MM.1S (cell line): ENCODE measurements at regions not wholly inside any gene's neighbourhood (a gene's known extent, or its start where the extent isn't known, plus 50 kb on each side); places are given as distances from the start of the nearest gene placed in this dataset.
A peak's percentile ranks its signal among the peaks of the same experiment; 100 is the strongest.

Experiments
- DNase-seq: peaks from one replicate; pipeline ENCODE4 v3.0.0-alpha.2; 2015
- H2AFZ ChIP-seq: fragments of 300-600 bp; sonication (generic); 2 replicates; pipeline ENCODE4 v1.6.0; 2016; ENCODE audit warnings: antibody characterized with exemption, low read length
- H3F3A ChIP-seq: fragments of 300-600 bp; sonication (generic); 2 replicates; pipeline ENCODE4 v1.6.1; 2016; ENCODE audit warnings: mild to moderate bottlenecking, antibody characterized with exemption, low read length, moderate library complexity, mixed read lengths; ENCODE audit not compliant: insufficient read depth
- H3K27ac ChIP-seq: fragments of 300-600 bp; sonication (generic); 2 replicates; pipeline ENCODE4 v1.5.1; 2016; ENCODE audit warnings: mild to moderate bottlenecking, low read length
- H3K27me3 ChIP-seq: fragments of 300-600 bp; sonication (generic); replicated peaks from 2 replicates; pipeline ENCODE4 v1.6.0; 2016; ENCODE audit warnings: low read length; ENCODE audit not compliant: insufficient read depth
- H3K36me3 ChIP-seq: fragments of 300-600 bp; sonication (generic); replicated peaks from 2 replicates; pipeline ENCODE4 v1.6.1; 2016; ENCODE audit warnings: mild to moderate bottlenecking, low read length, mixed read lengths; ENCODE audit not compliant: insufficient read depth
- H3K4me1 ChIP-seq: fragments of 300-600 bp; sonication (generic); 2 replicates; pipeline ENCODE4 v1.6.1; 2016; ENCODE audit warnings: low read length, mixed read lengths
- H3K4me2 ChIP-seq: fragments of 300-600 bp; sonication (generic); 2 replicates; pipeline ENCODE4 v1.6.0; 2016; ENCODE audit warnings: low read depth, low read length
- H3K4me3 ChIP-seq: fragments of 300-600 bp; sonication (generic); 2 replicates; pipeline ENCODE4 v1.5.1; 2016; ENCODE audit warnings: low read length, mixed read lengths
- H3K79me2 ChIP-seq: fragments of 300-600 bp; sonication (generic); 2 replicates; pipeline ENCODE4 v1.6.1; 2016; ENCODE audit warnings: mixed run types, low read length, mixed read lengths
- H3K9ac ChIP-seq: fragments of 300-600 bp; sonication (generic); 2 replicates; pipeline ENCODE4 v1.6.1; 2016; ENCODE audit warnings: low read length, mixed read lengths
- H3K9me2 ChIP-seq: fragments of 300-600 bp; sonication (generic); replicated peaks from 2 replicates; pipeline ENCODE4 v1.6.1; 2016; ENCODE audit warnings: mild to moderate bottlenecking, low read length, mixed read lengths; ENCODE audit not compliant: insufficient read depth
- H3K9me3 ChIP-seq: fragments of 300-600 bp; sonication (generic); replicated peaks from 2 replicates; pipeline ENCODE4 v1.6.1; 2016; ENCODE audit warnings: mild to moderate bottlenecking, low read length, mixed read lengths; ENCODE audit not compliant: insufficient read depth
- H4K20me1 ChIP-seq: fragments of 300-600 bp; sonication (generic); 2 replicates; pipeline ENCODE4 v1.6.1; 2016; ENCODE audit warnings: mild to moderate bottlenecking, low read length, moderate library complexity, mixed read lengths; ENCODE audit not compliant: insufficient read depth
- EZH2 ChIP-seq: fragments of 300-600 bp; sonication (generic); optimal IDR thresholded peaks from 2 replicates; pipeline ENCODE3; 2017; ENCODE audit warnings: low read depth, mild to moderate bottlenecking, antibody characterized with exemption, low read length, mixed read lengths
- EZH2phosphoT487 ChIP-seq: fragments of 300-600 bp; sonication (generic); IDR thresholded peaks from 2 replicates; pipeline ENCODE4 v1.6.1; 2018; ENCODE audit warnings: antibody characterized with exemption, low read length
- TF ChIP-seq, protein P1 (sequence below): fragments of 300-600 bp; sonication (generic); IDR thresholded peaks from 2 replicates; pipeline ENCODE4 v1.5.1; 2016; ENCODE audit warnings: antibody characterized with exemption, low read length, mixed read lengths

DNA sequence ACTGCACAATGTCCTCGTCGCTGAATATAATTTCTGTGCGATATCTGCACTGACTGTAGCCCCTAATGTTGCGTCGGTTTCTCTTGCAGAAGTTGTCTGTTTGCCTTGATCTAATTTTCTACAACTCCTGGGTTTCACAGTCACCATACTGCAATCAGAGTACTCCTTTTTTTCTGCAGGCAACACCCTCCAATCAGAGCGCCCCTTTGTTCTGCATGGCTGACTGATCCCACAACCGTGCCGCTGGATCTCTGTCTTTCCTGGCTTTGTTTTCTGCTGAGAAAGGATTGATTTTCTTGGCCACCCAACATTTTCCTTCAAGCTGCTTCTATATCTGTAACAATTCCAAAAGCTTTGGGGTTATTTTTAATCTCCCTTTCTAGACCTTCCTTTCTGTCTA, 182.2 kb upstream of the SMARCA2 start:
- Histone ChIP-seq H3K4me3 (no peak overlapping the region), H3F3A (no peaks in the 10 kb centered on the region), H3K36me3 (no peaks in the 10 kb centered on the region), H3K27me3 (no peaks in the 10 kb centered on the region), H3K4me2 (no peak overlapping the region), H3K9me3 (no peaks in the 10 kb centered on the region), H3K4me1 (no peaks in the 10 kb centered on the region), H3K9me2 (no peaks in the 10 kb centered on the region), H3K9ac (no peak overlapping the region), H2AFZ (no peak overlapping the region), H4K20me1 (no peaks in the 10 kb centered on the region), H3K79me2 (no peaks in the 10 kb centered on the region), H3K27ac (no peak overlapping the region)
- no peak for TF ChIP-seq EZH2phosphoT487
- TF ChIP-seq, protein P1, sequence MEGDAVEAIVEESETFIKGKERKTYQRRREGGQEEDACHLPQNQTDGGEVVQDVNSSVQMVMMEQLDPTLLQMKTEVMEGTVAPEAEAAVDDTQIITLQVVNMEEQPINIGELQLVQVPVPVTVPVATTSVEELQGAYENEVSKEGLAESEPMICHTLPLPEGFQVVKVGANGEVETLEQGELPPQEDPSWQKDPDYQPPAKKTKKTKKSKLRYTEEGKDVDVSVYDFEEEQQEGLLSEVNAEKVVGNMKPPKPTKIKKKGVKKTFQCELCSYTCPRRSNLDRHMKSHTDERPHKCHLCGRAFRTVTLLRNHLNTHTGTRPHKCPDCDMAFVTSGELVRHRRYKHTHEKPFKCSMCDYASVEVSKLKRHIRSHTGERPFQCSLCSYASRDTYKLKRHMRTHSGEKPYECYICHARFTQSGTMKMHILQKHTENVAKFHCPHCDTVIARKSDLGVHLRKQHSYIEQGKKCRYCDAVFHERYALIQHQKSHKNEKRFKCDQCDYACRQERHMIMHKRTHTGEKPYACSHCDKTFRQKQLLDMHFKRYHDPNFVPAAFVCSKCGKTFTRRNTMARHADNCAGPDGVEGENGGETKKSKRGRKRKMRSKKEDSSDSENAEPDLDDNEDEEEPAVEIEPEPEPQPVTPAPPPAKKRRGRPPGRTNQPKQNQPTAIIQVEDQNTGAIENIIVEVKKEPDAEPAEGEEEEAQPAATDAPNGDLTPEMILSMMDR: no peak
- TF ChIP-seq EZH2: no peak
- no peak for DNase-seq

DNA sequence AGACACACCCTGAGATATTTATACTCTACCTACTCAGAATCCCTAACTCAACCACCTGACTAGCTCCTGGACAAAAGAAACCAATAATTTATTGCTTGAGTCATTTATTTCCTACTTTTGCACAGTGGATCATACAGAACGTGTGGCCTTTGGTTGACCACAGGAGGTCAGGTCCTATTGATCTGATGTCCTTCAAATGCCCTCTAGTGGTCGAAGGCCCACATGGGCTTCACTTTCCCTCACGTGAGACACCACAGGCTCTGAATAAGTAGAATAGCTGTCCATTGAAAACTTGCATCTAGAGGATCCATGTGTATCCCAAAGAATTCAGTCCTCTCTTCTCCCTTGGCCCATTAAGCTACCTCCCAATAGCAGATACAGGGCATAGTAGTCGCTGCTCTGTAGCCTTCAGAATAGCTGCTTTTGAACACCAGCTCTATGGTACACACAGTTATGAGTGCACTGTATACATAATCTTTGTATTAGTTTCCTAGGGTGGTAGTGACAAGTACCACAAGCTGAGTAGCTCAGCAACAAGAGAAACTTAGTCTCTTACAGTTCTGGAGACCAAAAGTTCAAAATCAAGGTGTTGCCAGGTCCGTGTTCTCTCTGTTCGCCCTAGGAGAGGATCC, 177.6 kb upstream of the SMARCA2 start:
- Histone ChIP-seq H3F3A (no peaks in the 10 kb centered on the region), H3K27me3 (no peaks in the 10 kb centered on the region), H3K9me3 (no peaks in the 10 kb centered on the region), H3K4me1 (no peaks in the 10 kb centered on the region), H3K27ac (no peak overlapping the region), H3K9me2 (no peaks in the 10 kb centered on the region), H3K9ac (no peak overlapping the region), H3K4me3 (no peak overlapping the region), H3K4me2 (no peak overlapping the region), H3K79me2 (no peaks in the 10 kb centered on the region), H2AFZ (no peak overlapping the region), H4K20me1 (no peaks in the 10 kb centered on the region), H3K36me3 (no peaks in the 10 kb centered on the region)
- TF ChIP-seq EZH2 (no peak), EZH2phosphoT487 (no peak)
- TF ChIP-seq, protein P1: peak; percentile 73
- peak; percentile 63 for DNase-seq

DNA sequence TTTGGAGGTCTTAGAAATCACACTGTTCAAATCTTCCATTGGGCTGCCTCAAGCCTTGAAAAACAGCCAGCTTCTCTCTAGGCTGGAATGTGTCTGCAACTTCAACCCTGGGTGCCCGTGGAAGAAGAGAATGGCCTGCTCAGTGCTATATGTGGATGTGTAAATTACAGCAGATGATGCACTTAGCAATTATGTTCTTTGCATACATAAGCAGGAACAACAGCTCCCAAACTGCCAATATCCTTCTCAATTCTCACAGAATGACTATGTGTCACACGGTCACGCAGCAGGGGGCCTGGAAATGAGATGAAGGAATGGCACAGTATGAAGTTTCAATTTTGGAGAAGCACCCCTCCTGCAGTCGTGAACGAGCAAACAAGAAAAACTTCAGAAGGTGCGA, 175.2 kb upstream of the SMARCA2 start:
- Histone ChIP-seq H3K27ac (no peak overlapping the region), H3K79me2 (no peaks in the 10 kb centered on the region), H3K9me3 (no peaks in the 10 kb centered on the region), H3K4me2 (no peak overlapping the region), H3F3A (no peaks in the 10 kb centered on the region), H3K27me3 (no peaks in the 10 kb centered on the region), H3K9me2 (no peaks in the 10 kb centered on the region), H3K36me3 (no peaks in the 10 kb centered on the region), H3K4me1 (no peaks in the 10 kb centered on the region), H3K4me3 (no peak overlapping the region), H2AFZ (no peak overlapping the region), H4K20me1 (no peaks in the 10 kb centered on the region), H3K9ac (no peak overlapping the region)
- TF ChIP-seq EZH2phosphoT487 (no peak), EZH2 (no peak)
- TF ChIP-seq, protein P1: no peak
- DNase-seq: no peak
